HEK293 (cell line): ENCODE measurements at regions not wholly inside any gene's neighbourhood (a gene's known extent, or its start where the extent isn't known, plus 50 kb on each side); places are given as distances from the start of the nearest gene placed in this dataset.

Source experiments
- CTCF ChIA-PET: fragments of 350-600 bp; formaldehyde crosslinking; extraction: SDS; loops from one replicate; lab custom pipeline; 2021; ENCODE audit warnings: antibody characterized with exemption; lab: Yijun Ruan, JAX
- POLR2A ChIA-PET: fragments of 300-600 bp; formaldehyde crosslinking; extraction: SDS; loops from one replicate; lab custom pipeline; 2020; ENCODE audit warnings: antibody characterized with exemption, inconsistent platforms; lab: Yijun Ruan, JAX
- H3K27ac ChIP-seq: fragments of 200-500 bp; sonication (Bioruptor generic); 2 replicates; pipeline ENCODE4 v1.5.1; 2014; ENCODE audit warnings: low read depth, low read length, control low read depth, inconsistent platforms; ENCODE audit errors: extremely low read depth
- H3K36me3 ChIP-seq, 2 experiments: fragments of 200-500 bp in 1 of 2; sonication (Bioruptor generic) in 1 of 2; 1 replicate in 1 of 2; 2 replicates in 1 of 2; pipeline ENCODE4 v1.5.1; 2014 to 2017; ENCODE audit warnings: inconsistent platforms in 2 of 2, low read length in 2 of 2; ENCODE audit not compliant: control insufficient read depth in 2 of 2, insufficient read depth in 1 of 2
- H3K4me1 ChIP-seq: fragments of 200-500 bp; sonication (Bioruptor generic); 2 replicates; pipeline ENCODE4 v1.5.1; 2014; ENCODE audit warnings: mild to moderate bottlenecking, low read length, inconsistent platforms; ENCODE audit not compliant: control insufficient read depth, insufficient read depth
- H3K4me3 ChIP-seq: 2 replicates; pipeline ENCODE4 v1.5.1; 2011; ENCODE audit warnings: low read depth, mild to moderate bottlenecking, control low read depth, low read length, moderate library complexity
- H3K9me3 ChIP-seq: fragments of 200-500 bp; sonication (Bioruptor generic); 2 replicates; pipeline ENCODE4 v1.5.1; 2014; ENCODE audit warnings: low read depth, low read length, inconsistent platforms; ENCODE audit not compliant: control insufficient read depth, insufficient read depth
- EGR2 ChIP-seq: fragments of 450-650 bp; formaldehyde crosslinking; IDR thresholded peaks from 2 replicates; pipeline ENCODE4 v1.5.1; 2016; ENCODE audit warnings: low read depth, missing biosample characterization, missing genetic modification characterization
- KLF10 ChIP-seq: fragments of 450-650 bp; IDR thresholded peaks from 2 replicates; pipeline ENCODE4 v1.5.1; 2018; ENCODE audit warnings: missing biosample characterization, mild to moderate bottlenecking, missing genetic modification characterization
- OSR2 ChIP-seq: fragments of 450-650 bp; formaldehyde crosslinking; IDR thresholded peaks from 2 replicates; pipeline ENCODE4 v1.5.1; 2016; ENCODE audit warnings: missing biosample characterization, missing genetic modification characterization
- SCRT2 ChIP-seq: fragments of 450-650 bp; formaldehyde crosslinking; IDR thresholded peaks from 2 replicates; pipeline ENCODE4 v1.5.1; 2016; ENCODE audit warnings: missing biosample characterization, missing genetic modification characterization
- SETDB1 ChIP-seq: IDR thresholded peaks from one replicate; pipeline ENCODE4 v1.6.1; 2017; ENCODE audit warnings: mild to moderate bottlenecking, low read length, moderate library complexity, mixed read lengths; ENCODE audit not compliant: insufficient read length
- SP2 ChIP-seq: fragments of 450-650 bp; formaldehyde crosslinking; IDR thresholded peaks from 2 replicates; pipeline ENCODE4 v1.5.1; 2016; ENCODE audit warnings: missing biosample characterization, missing genetic modification characterization
- ZBTB17 ChIP-seq: fragments of 450-650 bp; formaldehyde crosslinking; IDR thresholded peaks from 2 replicates; pipeline ENCODE4 v1.5.1; 2016; ENCODE audit warnings: missing biosample characterization, missing genetic modification characterization
- ZNF112 ChIP-seq: fragments of 450-650 bp; formaldehyde crosslinking; IDR thresholded peaks from 2 replicates; pipeline ENCODE4 v1.5.0; 2017; ENCODE audit warnings: missing biosample characterization, missing genetic modification characterization
- ZNF169 ChIP-seq: fragments of 450-650 bp; formaldehyde crosslinking; IDR thresholded peaks from 2 replicates; pipeline ENCODE4 v1.5.1; 2016; ENCODE audit warnings: missing biosample characterization, missing genetic modification characterization
- ZNF266 ChIP-seq: fragments of 450-650 bp; formaldehyde crosslinking; IDR thresholded peaks from 2 replicates; pipeline ENCODE4 v1.5.1; 2016; ENCODE audit warnings: missing biosample characterization, missing genetic modification characterization, low read depth
- ZNF292 ChIP-seq: fragments of 450-650 bp; formaldehyde crosslinking; IDR thresholded peaks from 2 replicates; pipeline ENCODE4 v1.5.1; 2016; ENCODE audit warnings: low read depth, missing biosample characterization, missing genetic modification characterization, borderline replicate concordance
- ZNF311 ChIP-seq: fragments of 450-650 bp; formaldehyde crosslinking; IDR thresholded peaks from 2 replicates; pipeline ENCODE4 v1.5.1; 2017; ENCODE audit warnings: missing biosample characterization, missing genetic modification characterization, borderline replicate concordance
- ZNF48 ChIP-seq: fragments of 450-650 bp; formaldehyde crosslinking; IDR thresholded peaks from 2 replicates; pipeline ENCODE4 v1.5.1; 2016; ENCODE audit warnings: missing biosample characterization, missing genetic modification characterization
- ZNF548 ChIP-seq: fragments of 450-650 bp; formaldehyde crosslinking; IDR thresholded peaks from 2 replicates; pipeline ENCODE4 v1.5.1; 2016; ENCODE audit warnings: missing biosample characterization, missing genetic modification characterization
- ZNF654 ChIP-seq: fragments of 450-650 bp; formaldehyde crosslinking; IDR thresholded peaks from 2 replicates; pipeline ENCODE4 v1.5.1; 2016; ENCODE audit warnings: low read depth, missing biosample characterization, missing genetic modification characterization
- ZNF660 ChIP-seq: fragments of 450-650 bp; IDR thresholded peaks from 2 replicates; pipeline ENCODE4 v1.5.1; 2018; ENCODE audit warnings: missing biosample characterization, mild to moderate bottlenecking, missing genetic modification characterization
- ZNF701 ChIP-seq: fragments of 450-650 bp; formaldehyde crosslinking; IDR thresholded peaks from 2 replicates; pipeline ENCODE4 v1.5.1; 2016; ENCODE audit warnings: missing biosample characterization, missing genetic modification characterization
- ZSCAN30 ChIP-seq: fragments of 450-650 bp; IDR thresholded peaks from 2 replicates; pipeline ENCODE4 v1.5.1; 2018; ENCODE audit warnings: missing biosample characterization, mild to moderate bottlenecking, missing genetic modification characterization, moderate library complexity
- TF ChIP-seq, protein P1 (sequence below): IDR thresholded peaks from 2 replicates; pipeline ENCODE4 v1.6.1; 2011; ENCODE audit warnings: mild to moderate bottlenecking, low read depth, low read length, borderline replicate concordance
- TF ChIP-seq, protein P2 (sequence below): fragments of 450-650 bp; formaldehyde crosslinking; IDR thresholded peaks from 2 replicates; pipeline ENCODE4 v1.5.1; 2017; ENCODE audit warnings: missing biosample characterization, missing genetic modification characterization
- TF ChIP-seq, protein P3 (sequence below): fragments of 450-650 bp; formaldehyde crosslinking; IDR thresholded peaks from 2 replicates; pipeline ENCODE4 v1.5.1; 2016; ENCODE audit warnings: missing biosample characterization, missing genetic modification characterization
- TF ChIP-seq, protein P4 (sequence below): fragments of 450-650 bp; formaldehyde crosslinking; IDR thresholded peaks from 2 replicates; pipeline ENCODE4 v1.5.1; 2017; ENCODE audit warnings: missing biosample characterization, mild to moderate bottlenecking, missing genetic modification characterization, moderate library complexity
- TF ChIP-seq, protein P5 (sequence below): fragments of 450-650 bp; formaldehyde crosslinking; IDR thresholded peaks from 2 replicates; pipeline ENCODE4 v1.5.1; 2017; ENCODE audit warnings: missing biosample characterization, missing genetic modification characterization
- TF ChIP-seq, protein P6 (sequence below): fragments of 450-650 bp; formaldehyde crosslinking; IDR thresholded peaks from 2 replicates; pipeline ENCODE4 v1.5.1; 2016; ENCODE audit warnings: missing biosample characterization, missing genetic modification characterization
- TF ChIP-seq, protein P7 (sequence below): fragments of 450-650 bp; formaldehyde crosslinking; IDR thresholded peaks from 2 replicates; pipeline ENCODE4 v1.5.1; 2016; ENCODE audit warnings: missing biosample characterization, missing genetic modification characterization
- TF ChIP-seq, protein P8 (sequence below): fragments of 450-650 bp; formaldehyde crosslinking; IDR thresholded peaks from 2 replicates; pipeline ENCODE4 v1.5.1; 2016; ENCODE audit warnings: missing biosample characterization, missing genetic modification characterization, borderline replicate concordance

DNA sequence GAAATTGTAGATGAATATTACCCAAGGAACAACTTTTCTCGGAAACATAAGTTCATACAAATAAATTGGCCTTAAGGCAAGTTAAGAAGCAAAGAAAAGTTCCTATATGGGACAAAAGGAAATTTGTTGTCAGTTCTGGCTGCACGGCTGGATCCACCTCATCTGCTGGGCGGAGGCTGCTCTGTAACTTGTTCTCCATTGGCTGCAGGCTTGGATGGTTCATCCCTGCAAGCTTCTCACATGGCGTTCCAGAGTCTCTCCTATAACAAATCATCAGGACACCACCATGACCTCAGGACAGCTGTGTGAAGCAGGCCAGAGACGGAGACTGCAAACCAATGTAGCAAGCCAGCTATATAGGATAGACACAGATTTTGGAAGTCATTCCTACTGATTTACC lies 81.4 kb upstream of the DAB2 start:
- no peak overlapping the region for H3K4me3 ChIP-seq
- H3K4me1 ChIP-seq = no peaks in the 10 kb centered on the region
- H3K9me3 ChIP-seq = no peaks in the 10 kb centered on the region
- no peaks in the 10 kb centered on the region for H3K36me3 ChIP-seq
- POLR2A ChIA-PET = no interaction called here
- no peak overlapping the region for H3K27ac ChIP-seq
- TF ChIP-seq ZNF701 (no peak), ZBTB17 (tag by site-specific recombination) (no peak), OSR2 (tag by site-specific recombination) (no peak), ZNF48 (no peak), ZNF169 (no peak), SETDB1 (no peak), SCRT2 (tag by site-specific recombination) (no peak), SP2 (no peak), ZNF311 (no peak), ZNF292 (tag by site-specific recombination) (no peak), ZNF660 (tag by site-specific recombination) (no peak), ZNF266 (no peak), KLF10 (tag by site-specific recombination) (no peak)
- TF ChIP-seq, protein P1, sequence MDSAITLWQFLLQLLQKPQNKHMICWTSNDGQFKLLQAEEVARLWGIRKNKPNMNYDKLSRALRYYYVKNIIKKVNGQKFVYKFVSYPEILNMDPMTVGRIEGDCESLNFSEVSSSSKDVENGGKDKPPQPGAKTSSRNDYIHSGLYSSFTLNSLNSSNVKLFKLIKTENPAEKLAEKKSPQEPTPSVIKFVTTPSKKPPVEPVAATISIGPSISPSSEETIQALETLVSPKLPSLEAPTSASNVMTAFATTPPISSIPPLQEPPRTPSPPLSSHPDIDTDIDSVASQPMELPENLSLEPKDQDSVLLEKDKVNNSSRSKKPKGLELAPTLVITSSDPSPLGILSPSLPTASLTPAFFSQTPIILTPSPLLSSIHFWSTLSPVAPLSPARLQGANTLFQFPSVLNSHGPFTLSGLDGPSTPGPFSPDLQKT = no peak
- TF ChIP-seq, protein P2, sequence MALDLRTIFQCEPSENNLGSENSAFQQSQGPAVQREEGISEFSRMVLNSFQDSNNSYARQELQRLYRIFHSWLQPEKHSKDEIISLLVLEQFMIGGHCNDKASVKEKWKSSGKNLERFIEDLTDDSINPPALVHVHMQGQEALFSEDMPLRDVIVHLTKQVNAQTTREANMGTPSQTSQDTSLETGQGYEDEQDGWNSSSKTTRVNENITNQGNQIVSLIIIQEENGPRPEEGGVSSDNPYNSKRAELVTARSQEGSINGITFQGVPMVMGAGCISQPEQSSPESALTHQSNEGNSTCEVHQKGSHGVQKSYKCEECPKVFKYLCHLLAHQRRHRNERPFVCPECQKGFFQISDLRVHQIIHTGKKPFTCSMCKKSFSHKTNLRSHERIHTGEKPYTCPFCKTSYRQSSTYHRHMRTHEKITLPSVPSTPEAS (tag by site-specific recombination) = no peak
- TF ChIP-seq, protein P3, sequence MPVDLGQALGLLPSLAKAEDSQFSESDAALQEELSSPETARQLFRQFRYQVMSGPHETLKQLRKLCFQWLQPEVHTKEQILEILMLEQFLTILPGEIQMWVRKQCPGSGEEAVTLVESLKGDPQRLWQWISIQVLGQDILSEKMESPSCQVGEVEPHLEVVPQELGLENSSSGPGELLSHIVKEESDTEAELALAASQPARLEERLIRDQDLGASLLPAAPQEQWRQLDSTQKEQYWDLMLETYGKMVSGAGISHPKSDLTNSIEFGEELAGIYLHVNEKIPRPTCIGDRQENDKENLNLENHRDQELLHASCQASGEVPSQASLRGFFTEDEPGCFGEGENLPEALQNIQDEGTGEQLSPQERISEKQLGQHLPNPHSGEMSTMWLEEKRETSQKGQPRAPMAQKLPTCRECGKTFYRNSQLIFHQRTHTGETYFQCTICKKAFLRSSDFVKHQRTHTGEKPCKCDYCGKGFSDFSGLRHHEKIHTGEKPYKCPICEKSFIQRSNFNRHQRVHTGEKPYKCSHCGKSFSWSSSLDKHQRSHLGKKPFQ (tag by site-specific recombination) = no peak
- TF ChIP-seq, protein P4, sequence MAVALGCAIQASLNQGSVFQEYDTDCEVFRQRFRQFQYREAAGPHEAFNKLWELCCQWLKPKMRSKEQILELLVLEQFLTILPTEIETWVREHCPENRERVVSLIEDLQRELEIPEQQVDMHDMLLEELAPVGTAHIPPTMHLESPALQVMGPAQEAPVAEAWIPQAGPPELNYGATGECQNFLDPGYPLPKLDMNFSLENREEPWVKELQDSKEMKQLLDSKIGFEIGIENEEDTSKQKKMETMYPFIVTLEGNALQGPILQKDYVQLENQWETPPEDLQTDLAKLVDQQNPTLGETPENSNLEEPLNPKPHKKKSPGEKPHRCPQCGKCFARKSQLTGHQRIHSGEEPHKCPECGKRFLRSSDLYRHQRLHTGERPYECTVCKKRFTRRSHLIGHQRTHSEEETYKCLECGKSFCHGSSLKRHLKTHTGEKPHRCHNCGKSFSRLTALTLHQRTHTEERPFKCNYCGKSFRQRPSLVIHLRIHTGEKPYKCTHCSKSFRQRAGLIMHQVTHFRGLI (tag by site-specific recombination) = no peak
- CTCF ChIA-PET = no interaction called here

DNA sequence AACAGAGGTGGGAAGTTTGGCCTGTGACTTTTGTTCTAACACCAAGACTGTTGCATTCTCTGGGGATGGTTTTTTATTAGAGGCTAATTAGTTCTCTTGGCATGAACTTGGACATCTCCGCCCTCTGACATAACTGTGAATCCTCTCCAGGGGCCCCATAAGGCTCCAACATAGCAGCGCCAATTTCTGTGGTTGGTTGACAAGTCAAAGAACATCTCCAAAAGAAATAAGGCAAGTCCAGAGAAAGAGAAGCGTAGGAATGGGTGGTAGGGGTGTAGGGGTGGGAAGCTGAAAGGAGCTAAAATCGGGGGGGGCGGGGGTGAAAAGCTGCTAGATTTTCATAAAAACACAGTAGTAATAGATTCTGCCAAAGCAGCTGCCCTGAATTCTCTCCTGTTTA lies 81.0 kb upstream of the DAB2 start:
- POLR2A ChIA-PET = no interaction called here
- no peaks in the 10 kb centered on the region for H3K4me1 ChIP-seq
- TF ChIP-seq ZNF112 (tag by site-specific recombination) (no peak), ZNF548 (tag by site-specific recombination) (no peak), ZSCAN30 (tag by site-specific recombination) (no peak), EGR2 (tag by site-specific recombination) (no peak), ZNF654 (tag by site-specific recombination) (no peak)
- TF ChIP-seq, protein P5, sequence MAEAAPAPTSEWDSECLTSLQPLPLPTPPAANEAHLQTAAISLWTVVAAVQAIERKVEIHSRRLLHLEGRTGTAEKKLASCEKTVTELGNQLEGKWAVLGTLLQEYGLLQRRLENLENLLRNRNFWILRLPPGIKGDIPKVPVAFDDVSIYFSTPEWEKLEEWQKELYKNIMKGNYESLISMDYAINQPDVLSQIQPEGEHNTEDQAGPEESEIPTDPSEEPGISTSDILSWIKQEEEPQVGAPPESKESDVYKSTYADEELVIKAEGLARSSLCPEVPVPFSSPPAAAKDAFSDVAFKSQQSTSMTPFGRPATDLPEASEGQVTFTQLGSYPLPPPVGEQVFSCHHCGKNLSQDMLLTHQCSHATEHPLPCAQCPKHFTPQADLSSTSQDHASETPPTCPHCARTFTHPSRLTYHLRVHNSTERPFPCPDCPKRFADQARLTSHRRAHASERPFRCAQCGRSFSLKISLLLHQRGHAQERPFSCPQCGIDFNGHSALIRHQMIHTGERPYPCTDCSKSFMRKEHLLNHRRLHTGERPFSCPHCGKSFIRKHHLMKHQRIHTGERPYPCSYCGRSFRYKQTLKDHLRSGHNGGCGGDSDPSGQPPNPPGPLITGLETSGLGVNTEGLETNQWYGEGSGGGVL (tag by site-specific recombination) = no peak
- TF ChIP-seq, protein P6, sequence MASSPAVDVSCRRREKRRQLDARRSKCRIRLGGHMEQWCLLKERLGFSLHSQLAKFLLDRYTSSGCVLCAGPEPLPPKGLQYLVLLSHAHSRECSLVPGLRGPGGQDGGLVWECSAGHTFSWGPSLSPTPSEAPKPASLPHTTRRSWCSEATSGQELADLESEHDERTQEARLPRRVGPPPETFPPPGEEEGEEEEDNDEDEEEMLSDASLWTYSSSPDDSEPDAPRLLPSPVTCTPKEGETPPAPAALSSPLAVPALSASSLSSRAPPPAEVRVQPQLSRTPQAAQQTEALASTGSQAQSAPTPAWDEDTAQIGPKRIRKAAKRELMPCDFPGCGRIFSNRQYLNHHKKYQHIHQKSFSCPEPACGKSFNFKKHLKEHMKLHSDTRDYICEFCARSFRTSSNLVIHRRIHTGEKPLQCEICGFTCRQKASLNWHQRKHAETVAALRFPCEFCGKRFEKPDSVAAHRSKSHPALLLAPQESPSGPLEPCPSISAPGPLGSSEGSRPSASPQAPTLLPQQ (tag by site-specific recombination) = no peak
- TF ChIP-seq, protein P7, sequence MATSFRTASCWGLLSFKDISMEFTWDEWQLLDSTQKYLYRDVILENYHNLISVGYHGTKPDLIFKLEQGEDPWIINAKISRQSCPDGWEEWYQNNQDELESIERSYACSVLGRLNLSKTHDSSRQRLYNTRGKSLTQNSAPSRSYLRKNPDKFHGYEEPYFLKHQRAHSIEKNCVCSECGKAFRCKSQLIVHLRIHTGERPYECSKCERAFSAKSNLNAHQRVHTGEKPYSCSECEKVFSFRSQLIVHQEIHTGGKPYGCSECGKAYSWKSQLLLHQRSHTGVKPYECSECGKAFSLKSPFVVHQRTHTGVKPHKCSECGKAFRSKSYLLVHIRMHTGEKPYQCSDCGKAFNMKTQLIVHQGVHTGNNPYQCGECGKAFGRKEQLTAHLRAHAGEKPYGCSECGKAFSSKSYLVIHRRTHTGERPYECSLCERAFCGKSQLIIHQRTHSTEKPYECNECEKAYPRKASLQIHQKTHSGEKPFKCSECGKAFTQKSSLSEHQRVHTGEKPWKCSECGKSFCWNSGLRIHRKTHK (tag by site-specific recombination) = no peak
- TF ChIP-seq, protein P8, sequence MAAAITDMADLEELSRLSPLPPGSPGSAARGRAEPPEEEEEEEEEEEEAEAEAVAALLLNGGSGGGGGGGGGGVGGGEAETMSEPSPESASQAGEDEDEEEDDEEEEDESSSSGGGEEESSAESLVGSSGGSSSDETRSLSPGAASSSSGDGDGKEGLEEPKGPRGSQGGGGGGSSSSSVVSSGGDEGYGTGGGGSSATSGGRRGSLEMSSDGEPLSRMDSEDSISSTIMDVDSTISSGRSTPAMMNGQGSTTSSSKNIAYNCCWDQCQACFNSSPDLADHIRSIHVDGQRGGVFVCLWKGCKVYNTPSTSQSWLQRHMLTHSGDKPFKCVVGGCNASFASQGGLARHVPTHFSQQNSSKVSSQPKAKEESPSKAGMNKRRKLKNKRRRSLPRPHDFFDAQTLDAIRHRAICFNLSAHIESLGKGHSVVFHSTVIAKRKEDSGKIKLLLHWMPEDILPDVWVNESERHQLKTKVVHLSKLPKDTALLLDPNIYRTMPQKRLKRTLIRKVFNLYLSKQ (tag by site-specific recombination) = no peak

More for the DNA sequence above, 81.0 kb upstream of the DAB2 start:
- CTCF ChIA-PET = interaction anchor here (0.7 kb wide), 1 partner anchor 36 kb away, joined by 3 read pairs; no protein-coding TSS in a partner anchor
- Histone ChIP-seq H3K27ac (no peak overlapping the region), H3K4me3 (no peak overlapping the region), H3K9me3 (no peaks in the 10 kb centered on the region), H3K36me3 (no peaks in the 10 kb centered on the region)
